Sigmoid colon (tissue), 4 donors: ENCODE measurements at regions not wholly inside any gene's neighbourhood (a gene's known extent, or its start where the extent isn't known, plus 50 kb on each side); places are given as distances from the start of the nearest gene placed in this dataset.

Source experiments
- POLR2A ChIP-seq, 2 donors: fragments of 450-650 bp; IDR thresholded peaks; one replicate each; pipeline ENCODE4 v1.6.1; 2016; ENCODE audit warnings: antibody characterized with exemption in 2 of 2, mild to moderate bottlenecking in 2 of 2, moderate library complexity in 2 of 2
- POLR2AphosphoS5 ChIP-seq, 4 donors: sonication (generic); formaldehyde crosslinking; IDR thresholded peaks; one replicate each; pipeline ENCODE4 v1.6.1; 2017; ENCODE audit warnings: antibody characterized with exemption in 4 of 4
- TF ChIP-seq, protein P1 (sequence below), 4 experiments: fragments of 450-650 bp in 3 of 4; fragments of 200-600 bp in 1 of 4; IDR thresholded peaks; one replicate each; pipeline ENCODE4 v1.5.1; 2016 to 2019; ENCODE audit warnings: antibody characterized with exemption in 4 of 4, mild to moderate bottlenecking in 3 of 4, moderate library complexity in 2 of 4

DNA sequence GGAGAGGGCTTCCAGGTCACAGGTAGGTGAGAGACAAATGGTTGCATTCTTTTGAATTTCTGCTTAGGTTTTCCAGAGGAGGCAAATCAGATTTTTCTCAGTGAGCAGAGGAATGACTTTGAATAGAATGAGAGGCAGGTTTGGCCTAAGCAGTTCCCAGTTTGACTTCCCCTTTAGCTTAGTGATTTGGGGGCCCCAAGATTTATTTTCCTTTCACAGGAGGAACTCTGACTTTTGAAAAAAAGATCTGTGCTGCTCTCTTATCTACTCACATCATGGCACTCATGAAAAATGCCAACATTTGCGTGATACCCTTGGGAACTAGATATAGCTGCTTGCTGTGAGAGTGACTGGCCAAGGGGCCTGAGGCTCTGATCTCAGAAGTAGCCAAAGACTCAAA lies 58.0 kb upstream of the EVL start:
- TF ChIP-seq POLR2AphosphoS5 (IDR thresholded peaks at IDR 0.05) (no peak), POLR2A (IDR thresholded peaks at IDR 0.05) (no peak)
- TF ChIP-seq, protein P1, sequence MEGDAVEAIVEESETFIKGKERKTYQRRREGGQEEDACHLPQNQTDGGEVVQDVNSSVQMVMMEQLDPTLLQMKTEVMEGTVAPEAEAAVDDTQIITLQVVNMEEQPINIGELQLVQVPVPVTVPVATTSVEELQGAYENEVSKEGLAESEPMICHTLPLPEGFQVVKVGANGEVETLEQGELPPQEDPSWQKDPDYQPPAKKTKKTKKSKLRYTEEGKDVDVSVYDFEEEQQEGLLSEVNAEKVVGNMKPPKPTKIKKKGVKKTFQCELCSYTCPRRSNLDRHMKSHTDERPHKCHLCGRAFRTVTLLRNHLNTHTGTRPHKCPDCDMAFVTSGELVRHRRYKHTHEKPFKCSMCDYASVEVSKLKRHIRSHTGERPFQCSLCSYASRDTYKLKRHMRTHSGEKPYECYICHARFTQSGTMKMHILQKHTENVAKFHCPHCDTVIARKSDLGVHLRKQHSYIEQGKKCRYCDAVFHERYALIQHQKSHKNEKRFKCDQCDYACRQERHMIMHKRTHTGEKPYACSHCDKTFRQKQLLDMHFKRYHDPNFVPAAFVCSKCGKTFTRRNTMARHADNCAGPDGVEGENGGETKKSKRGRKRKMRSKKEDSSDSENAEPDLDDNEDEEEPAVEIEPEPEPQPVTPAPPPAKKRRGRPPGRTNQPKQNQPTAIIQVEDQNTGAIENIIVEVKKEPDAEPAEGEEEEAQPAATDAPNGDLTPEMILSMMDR (IDR thresholded peaks at IDR 0.05), result no peak
